HEK293 (cell line): ENCODE measurements at regions not wholly inside any gene's neighbourhood (a gene's known extent, or its start where the extent isn't known, plus 50 kb on each side); places are given as distances from the start of the nearest gene placed in this dataset.

Experiments used
- MEIS1 ChIP-seq: sonication (generic); formaldehyde crosslinking; IDR thresholded peaks from 2 replicates; pipeline ENCODE4 v1.8.1; 2022; ENCODE audit warnings: missing genetic modification reagents, mild to moderate bottlenecking, borderline replicate concordance
- MYNN ChIP-seq: fragments of 450-650 bp; formaldehyde crosslinking; IDR thresholded peaks from 2 replicates; pipeline ENCODE4 v1.5.1; 2016; ENCODE audit warnings: missing biosample characterization, missing genetic modification characterization, borderline replicate concordance
- ZNF670 ChIP-seq: fragments of 450-650 bp; formaldehyde crosslinking; IDR thresholded peaks from 2 replicates; pipeline ENCODE4 v1.5.1; 2016; ENCODE audit warnings: missing biosample characterization, missing genetic modification characterization, low read depth
- TF ChIP-seq, protein P1 (sequence below): fragments of 450-650 bp; formaldehyde crosslinking; IDR thresholded peaks from 2 replicates; pipeline ENCODE4 v1.5.1; 2016; ENCODE audit warnings: missing biosample characterization, missing genetic modification characterization, low read depth
- TF ChIP-seq, protein P2 (sequence below): fragments of 450-650 bp; formaldehyde crosslinking; IDR thresholded peaks from 2 replicates; pipeline ENCODE4 v1.5.1; 2016; ENCODE audit warnings: missing biosample characterization, missing genetic modification characterization

DNA sequence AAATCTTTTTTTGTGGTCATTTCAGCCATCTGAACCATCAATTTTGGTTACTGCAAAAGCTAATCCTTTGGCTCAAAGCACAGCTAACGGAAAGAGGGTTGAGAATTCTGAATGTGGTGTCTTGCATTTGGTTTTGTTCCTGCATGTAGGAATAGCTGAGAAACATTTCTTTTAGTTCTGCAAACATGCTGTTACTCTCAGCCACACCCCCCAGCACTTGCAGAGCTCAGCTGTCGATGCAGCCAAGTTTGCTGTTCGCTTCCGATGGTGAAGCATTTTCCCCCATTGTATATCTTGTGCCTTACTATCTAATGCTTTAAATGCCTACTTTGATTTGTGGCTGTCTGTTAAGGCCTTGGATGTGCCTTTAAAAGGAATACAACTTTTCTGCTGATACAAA lies 294.9 kb upstream of the FANCL start:
- no peak for TF ChIP-seq MYNN
- TF ChIP-seq MEIS1 (CRISPR knock-in tag): no peak
- TF ChIP-seq, protein P1, sequence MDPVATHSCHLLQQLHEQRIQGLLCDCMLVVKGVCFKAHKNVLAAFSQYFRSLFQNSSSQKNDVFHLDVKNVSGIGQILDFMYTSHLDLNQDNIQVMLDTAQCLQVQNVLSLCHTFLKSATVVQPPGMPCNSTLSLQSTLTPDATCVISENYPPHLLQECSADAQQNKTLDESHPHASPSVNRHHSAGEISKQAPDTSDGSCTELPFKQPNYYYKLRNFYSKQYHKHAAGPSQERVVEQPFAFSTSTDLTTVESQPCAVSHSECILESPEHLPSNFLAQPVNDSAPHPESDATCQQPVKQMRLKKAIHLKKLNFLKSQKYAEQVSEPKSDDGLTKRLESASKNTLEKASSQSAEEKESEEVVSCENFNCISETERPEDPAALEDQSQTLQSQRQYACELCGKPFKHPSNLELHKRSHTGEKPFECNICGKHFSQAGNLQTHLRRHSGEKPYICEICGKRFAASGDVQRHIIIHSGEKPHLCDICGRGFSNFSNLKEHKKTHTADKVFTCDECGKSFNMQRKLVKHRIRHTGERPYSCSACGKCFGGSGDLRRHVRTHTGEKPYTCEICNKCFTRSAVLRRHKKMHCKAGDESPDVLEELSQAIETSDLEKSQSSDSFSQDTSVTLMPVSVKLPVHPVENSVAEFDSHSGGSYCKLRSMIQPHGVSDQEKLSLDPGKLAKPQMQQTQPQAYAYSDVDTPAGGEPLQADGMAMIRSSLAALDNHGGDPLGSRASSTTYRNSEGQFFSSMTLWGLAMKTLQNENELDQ (tag by site-specific recombination): no peak
- no peak for TF ChIP-seq ZNF670 (tag by site-specific recombination)
- TF ChIP-seq, protein P2, sequence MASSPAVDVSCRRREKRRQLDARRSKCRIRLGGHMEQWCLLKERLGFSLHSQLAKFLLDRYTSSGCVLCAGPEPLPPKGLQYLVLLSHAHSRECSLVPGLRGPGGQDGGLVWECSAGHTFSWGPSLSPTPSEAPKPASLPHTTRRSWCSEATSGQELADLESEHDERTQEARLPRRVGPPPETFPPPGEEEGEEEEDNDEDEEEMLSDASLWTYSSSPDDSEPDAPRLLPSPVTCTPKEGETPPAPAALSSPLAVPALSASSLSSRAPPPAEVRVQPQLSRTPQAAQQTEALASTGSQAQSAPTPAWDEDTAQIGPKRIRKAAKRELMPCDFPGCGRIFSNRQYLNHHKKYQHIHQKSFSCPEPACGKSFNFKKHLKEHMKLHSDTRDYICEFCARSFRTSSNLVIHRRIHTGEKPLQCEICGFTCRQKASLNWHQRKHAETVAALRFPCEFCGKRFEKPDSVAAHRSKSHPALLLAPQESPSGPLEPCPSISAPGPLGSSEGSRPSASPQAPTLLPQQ (tag by site-specific recombination): no peak
